Activated B cell treated with CpG ODN at 0.5 μM for 24 hours (primary cell): ENCODE measurements at regions not wholly inside any gene's neighbourhood (a gene's known extent, or its start where the extent isn't known, plus 50 kb on each side); places are given as distances from the start of the nearest gene placed in this dataset.

Experiments used
- ATAC-seq: fragments of 200-7000 bp; cut with Tn5 transposase; one replicate; pipeline ENCODE4 v1.10.0; 2021; ENCODE audit warnings: low read depth, mild to moderate bottlenecking, moderate library complexity
- CTCF ChIA-PET: fragments of 350-600 bp; sonication (Branson Sonifier 250); formaldehyde crosslinking; loops from one replicate; lab custom pipeline; 2021; ENCODE audit warnings: antibody characterized with exemption; lab: Charles Lee
- POLR2A ChIA-PET: fragments of 350-600 bp; sonication (Branson Sonifier 250); formaldehyde crosslinking; loops from one replicate; lab custom pipeline; 2021; ENCODE audit warnings: antibody characterized with exemption; lab: Charles Lee
- DNase-seq: peaks from one replicate; pipeline ENCODE4 v3.0.0; 2022
- H3K27ac Mint-ChIP-seq: one replicate; pipeline ENCODE4 v1.8.0; 2020; ENCODE audit warnings: mixed read lengths
- H3K27me3 Mint-ChIP-seq: one replicate; pipeline ENCODE4 v1.8.0; 2021; ENCODE audit warnings: mixed read lengths
- H3K36me3 Mint-ChIP-seq: one replicate; pipeline ENCODE4 v1.8.0; 2021; ENCODE audit warnings: low read depth, mixed read lengths
- H3K4me1 Mint-ChIP-seq: one replicate; pipeline ENCODE4 v1.8.0; 2021; ENCODE audit warnings: mixed read lengths
- H3K4me3 Mint-ChIP-seq: one replicate; pipeline ENCODE4 v1.8.0; 2020; ENCODE audit warnings: mild to moderate bottlenecking, mixed read lengths
- H3K9me3 Mint-ChIP-seq: one replicate; pipeline ENCODE4 v1.8.0; 2020; ENCODE audit warnings: mixed read lengths
- CTCF ChIP-seq: fragments of 200-600 bp; IDR thresholded peaks from one replicate; pipeline ENCODE4 v1.8.0; 2022; ENCODE audit warnings: antibody characterized with exemption, mild to moderate bottlenecking
- intact Hi-C: fragments of 100-400 bp; cut with micrococcal nuclease; formaldehyde crosslinking; loops from one replicate; pipeline ENCODE4 v1.15.1; 2024

GRCh38 chr11:26048271-26048670 is 283.7 kb upstream of the ANO3 start:
- H3K4me1 Mint-ChIP-seq = peaks cover 8% of the 10 kb centered on the region
- H3K36me3 Mint-ChIP-seq = no peaks in the 10 kb centered on the region
- no peaks in the 10 kb centered on the region for H3K9me3 Mint-ChIP-seq
- intact Hi-C loops = no loop called here
- no peak for DNase-seq
- no peak for ATAC-seq
- no peak overlapping the region for H3K4me3 Mint-ChIP-seq
- POLR2A ChIA-PET = no interaction called here
- CTCF ChIA-PET = no interaction called here
- H3K27me3 Mint-ChIP-seq = no peaks in the 10 kb centered on the region
- no peak overlapping the region for H3K27ac Mint-ChIP-seq
- TF ChIP-seq CTCF = no peak

- Mint-ChIP-seq H3K27ac (no peak overlapping the region), H3K4me1 (no peaks in the 10 kb centered on the region), H3K36me3 (no peaks in the 10 kb centered on the region), H3K4me3 (no peak overlapping the region), H3K27me3 (no peaks in the 10 kb centered on the region), H3K9me3 (no peaks in the 10 kb centered on the region)
- DNase-seq = no peak
- CTCF ChIA-PET = no interaction called here
- intact Hi-C loops = no loop called here
- POLR2A ChIA-PET = interaction anchor here (0.6 kb wide), 1 partner anchor 704 kb away, joined by 8 read pairs; no protein-coding TSS in a partner anchor
- ATAC-seq = no peak
- TF ChIP-seq CTCF = no peak
Observed at GRCh38 chr11:26053966-26054365, 278.0 kb upstream of the ANO3 start.

DNA sequence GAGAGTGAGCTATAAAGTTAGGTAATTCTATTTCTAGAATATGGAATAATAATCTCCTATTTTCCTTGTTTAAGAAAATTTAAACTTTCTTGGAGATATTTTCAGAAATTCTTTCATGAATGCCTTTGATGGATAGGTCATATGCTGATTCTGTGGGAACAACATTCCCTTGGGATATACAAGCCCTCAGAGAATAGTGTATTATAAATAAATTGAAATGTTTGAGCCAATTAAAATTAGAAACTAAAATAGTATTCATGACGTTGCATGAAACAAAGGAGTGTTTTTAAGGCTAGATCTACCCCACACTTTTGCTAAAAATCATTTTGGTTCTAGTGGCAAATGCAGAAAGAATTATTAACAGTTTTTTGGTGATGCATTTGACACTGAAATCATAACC is 269.3 kb upstream of the ANO3 start:
- no peak overlapping the region for H3K27ac Mint-ChIP-seq
- ChIA-PET CTCF (no interaction called here), POLR2A (no interaction called here)
- intact Hi-C loops = loop anchor here (2.0 kb wide), 1 partner anchor 18 kb away; no protein-coding TSS in a partner anchor
- TF ChIP-seq CTCF = no peak
- peaks cover 3% of the 10 kb centered on the region for H3K9me3 Mint-ChIP-seq
- ATAC-seq = no peak
- no peaks in the 10 kb centered on the region for H3K27me3 Mint-ChIP-seq
- no peaks in the 10 kb centered on the region for H3K36me3 Mint-ChIP-seq
- peaks cover 34% of the 10 kb centered on the region for H3K4me1 Mint-ChIP-seq
- no peak overlapping the region for H3K4me3 Mint-ChIP-seq
- DNase-seq = no peak

DNA sequence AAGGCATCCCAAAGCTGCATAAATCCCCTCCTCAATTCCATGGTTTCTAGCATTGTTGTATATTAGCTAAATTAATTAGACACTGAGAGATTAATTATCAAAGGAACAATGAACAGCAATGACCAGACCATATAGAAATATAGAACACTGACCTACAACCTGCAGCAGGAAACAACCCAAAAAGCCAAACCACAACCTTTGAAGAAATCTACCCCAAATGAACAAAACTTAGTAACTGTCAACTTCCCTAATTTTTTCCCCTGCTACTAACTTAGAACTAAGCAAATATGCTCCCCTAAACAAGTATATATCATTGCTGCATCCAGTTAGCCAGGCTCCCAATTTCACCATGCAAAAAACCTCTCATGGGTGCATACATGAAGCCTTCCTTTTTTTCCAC is 268.0 kb upstream of the ANO3 start:
- ChIA-PET POLR2A (no interaction called here), CTCF (no interaction called here)
- DNase-seq (no peak), ATAC-seq (no peak)
- H3K9me3 Mint-ChIP-seq = peaks cover 3% of the 10 kb centered on the region
- H3K4me3 Mint-ChIP-seq = no peak overlapping the region
- H3K36me3 Mint-ChIP-seq = no peaks in the 10 kb centered on the region
- no peaks in the 10 kb centered on the region for H3K27me3 Mint-ChIP-seq
- TF ChIP-seq CTCF = no peak
- peaks cover 34% of the 10 kb centered on the region for H3K4me1 Mint-ChIP-seq
- intact Hi-C loops = loop anchor here (2.0 kb wide), 1 partner anchor 19 kb away; no protein-coding TSS in a partner anchor
- H3K27ac Mint-ChIP-seq = no peak overlapping the region

- ChIA-PET POLR2A (no interaction called here), CTCF (interaction anchor here (1.5 kb wide), 1 partner anchor 84 kb away, joined by 4 read pairs; no protein-coding TSS in a partner anchor)
- intact Hi-C loops = no loop called here
- ATAC-seq = no peak
- peaks cover 34% of the 10 kb centered on the region for H3K4me1 Mint-ChIP-seq
- H3K27ac Mint-ChIP-seq = no peak overlapping the region
- peaks cover 3% of the 10 kb centered on the region for H3K9me3 Mint-ChIP-seq
- no peaks in the 10 kb centered on the region for H3K27me3 Mint-ChIP-seq
- DNase-seq = no peak
- no peak for TF ChIP-seq CTCF
- no peak overlapping the region for H3K4me3 Mint-ChIP-seq
- H3K36me3 Mint-ChIP-seq = no peaks in the 10 kb centered on the region
Observed at GRCh38 chr11:26065944-26066343, 266.0 kb upstream of the ANO3 start.
